Tongue (tissue), 1 donor: ENCODE measurements at regions not wholly inside any gene's neighbourhood (a gene's known extent, or its start where the extent isn't known, plus 50 kb on each side); places are given as distances from the start of the nearest gene placed in this dataset.
"Not testable (repeated sequence)": the region's sequence is repeated elsewhere in the genome, so short reads cannot be mapped to it uniquely, and the experiment has no call there.

Experiments used
- DNase-seq: peaks from one replicate; pipeline ENCODE4 v3.0.0-alpha.2; 2015

GRCh38 chr2:107727318-107727717 lies 99.4 kb upstream of the RGPD4 start:
- DNase-seq, result no peak

- DNase-seq, result no peak
These were observed 98.1 kb upstream of the RGPD4 start for GRCh38 chr2:107728586-107728985.

GRCh38 chr2:107729440-107729839 lies 97.3 kb upstream of the RGPD4 start:
- DNase-seq, result no peak

GRCh38 chr2:107730898-107731297 lies 95.8 kb upstream of the RGPD4 start:
- no peak for DNase-seq

- DNase-seq, result no peak
These were observed 95.3 kb upstream of the RGPD4 start for GRCh38 chr2:107731435-107731834.

- peak; percentile 5 for DNase-seq
These were observed 91.5 kb upstream of the RGPD4 start for GRCh38 chr2:107735201-107735600.

GRCh38 chr2:107737756-107738155 lies 88.9 kb upstream of the RGPD4 start:
- no peak for DNase-seq

- no peak for DNase-seq
These were observed 88.4 kb upstream of the RGPD4 start for GRCh38 chr2:107738266-107738665.

GRCh38 chr2:107740300-107740699 lies 86.4 kb upstream of the RGPD4 start:
- no peak for DNase-seq

- no peak for DNase-seq
These were observed 84.1 kb upstream of the RGPD4 start for GRCh38 chr2:107742460-107743027.

GRCh38 chr2:107743274-107743673 lies 83.4 kb upstream of the RGPD4 start:
- no peak for DNase-seq

GRCh38 chr2:107745100-107745499 lies 81.6 kb upstream of the RGPD4 start:
- DNase-seq, result no peak

GRCh38 chr2:107746552-107747198 lies 80.0 kb upstream of the RGPD4 start:
- not testable (repeated sequence) for DNase-seq

GRCh38 chr2:107747199-107747963 lies 79.3 kb upstream of the RGPD4 start:
- not testable (repeated sequence) for DNase-seq

- no peak for DNase-seq
These were observed 78.6 kb upstream of the RGPD4 start for GRCh38 chr2:107747964-107748583.

GRCh38 chr2:107751936-107752335 lies 74.8 kb upstream of the RGPD4 start:
- no peak for DNase-seq

GRCh38 chr2:107753806-107754205 lies 72.9 kb upstream of the RGPD4 start:
- DNase-seq, result not testable (repeated sequence)

GRCh38 chr2:107757223-107757622 lies 69.5 kb upstream of the RGPD4 start:
- no peak for DNase-seq

- no peak for DNase-seq
These were observed 65.9 kb upstream of the RGPD4 start for GRCh38 chr2:107760620-107761364.

GRCh38 chr2:107772353-107772752 lies 54.3 kb upstream of the RGPD4 start:
- DNase-seq, result no peak

- DNase-seq, result peak; percentile 53
These were observed 51.5 kb upstream of the RGPD4 start for GRCh38 chr2:107775211-107775610.

- DNase-seq, result peak; percentile 26
These were observed 50.9 kb upstream of the RGPD4 start for GRCh38 chr2:107775791-107776190.
